GM06990 (cell line): ENCODE measurements at regions not wholly inside any gene's neighbourhood (a gene's known extent, or its start where the extent isn't known, plus 50 kb on each side); places are given as distances from the start of the nearest gene placed in this dataset.

Source experiments
- DNase-seq: peaks from one replicate; pipeline ENCODE4 v3.0.0-alpha.2; 2011; ENCODE audit not compliant: insufficient read length; ENCODE audit errors: extremely low read depth
- H3K27me3 ChIP-seq: replicated peaks from 2 replicates; pipeline ENCODE4 v1.6.0; 2011; ENCODE audit warnings: low read length; ENCODE audit not compliant: control insufficient read depth, insufficient read depth
- H3K36me3 ChIP-seq: 2 replicates; pipeline ENCODE4 v1.5.1; 2011; ENCODE audit warnings: low read length; ENCODE audit not compliant: control insufficient read depth, insufficient read depth
- H3K4me3 ChIP-seq: replicated peaks from 2 replicates; pipeline ENCODE4 v1.5.1; 2011; ENCODE audit warnings: low read depth, mild to moderate bottlenecking, control low read depth, low read length
- TF ChIP-seq, protein P1 (sequence below): IDR thresholded peaks from 2 replicates; pipeline ENCODE4 v1.5.1; 2011; ENCODE audit warnings: low read length, control low read depth, mild to moderate bottlenecking, inconsistent platforms; ENCODE audit not compliant: insufficient read depth, poor library complexity, severe bottlenecking

DNA sequence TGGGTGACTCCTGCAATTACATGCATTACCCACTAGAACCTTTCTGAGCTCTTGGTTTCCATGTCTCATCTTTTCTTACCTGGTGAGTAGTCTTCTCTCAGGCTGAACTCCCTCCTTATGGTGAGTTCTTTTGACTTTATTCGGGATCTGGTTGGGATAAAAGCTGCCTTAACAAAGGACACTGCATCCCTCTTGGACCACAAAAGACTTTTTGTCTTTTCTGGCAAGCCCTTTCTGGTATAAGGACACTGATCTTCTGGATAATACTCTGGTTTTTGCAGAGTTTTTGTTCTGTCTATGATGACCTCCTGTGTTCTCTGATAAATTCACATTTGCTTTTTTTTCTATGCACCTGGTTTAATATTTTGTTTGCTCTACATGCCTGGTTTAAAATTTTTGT is 66.7 kb downstream of the SLITRK1 start:
- Histone ChIP-seq H3K27me3 (no peaks in the 10 kb centered on the region), H3K36me3 (no peaks in the 10 kb centered on the region), H3K4me3 (no peak overlapping the region)
- TF ChIP-seq, protein P1, sequence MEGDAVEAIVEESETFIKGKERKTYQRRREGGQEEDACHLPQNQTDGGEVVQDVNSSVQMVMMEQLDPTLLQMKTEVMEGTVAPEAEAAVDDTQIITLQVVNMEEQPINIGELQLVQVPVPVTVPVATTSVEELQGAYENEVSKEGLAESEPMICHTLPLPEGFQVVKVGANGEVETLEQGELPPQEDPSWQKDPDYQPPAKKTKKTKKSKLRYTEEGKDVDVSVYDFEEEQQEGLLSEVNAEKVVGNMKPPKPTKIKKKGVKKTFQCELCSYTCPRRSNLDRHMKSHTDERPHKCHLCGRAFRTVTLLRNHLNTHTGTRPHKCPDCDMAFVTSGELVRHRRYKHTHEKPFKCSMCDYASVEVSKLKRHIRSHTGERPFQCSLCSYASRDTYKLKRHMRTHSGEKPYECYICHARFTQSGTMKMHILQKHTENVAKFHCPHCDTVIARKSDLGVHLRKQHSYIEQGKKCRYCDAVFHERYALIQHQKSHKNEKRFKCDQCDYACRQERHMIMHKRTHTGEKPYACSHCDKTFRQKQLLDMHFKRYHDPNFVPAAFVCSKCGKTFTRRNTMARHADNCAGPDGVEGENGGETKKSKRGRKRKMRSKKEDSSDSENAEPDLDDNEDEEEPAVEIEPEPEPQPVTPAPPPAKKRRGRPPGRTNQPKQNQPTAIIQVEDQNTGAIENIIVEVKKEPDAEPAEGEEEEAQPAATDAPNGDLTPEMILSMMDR = no peak
- DNase-seq = no peak

DNA sequence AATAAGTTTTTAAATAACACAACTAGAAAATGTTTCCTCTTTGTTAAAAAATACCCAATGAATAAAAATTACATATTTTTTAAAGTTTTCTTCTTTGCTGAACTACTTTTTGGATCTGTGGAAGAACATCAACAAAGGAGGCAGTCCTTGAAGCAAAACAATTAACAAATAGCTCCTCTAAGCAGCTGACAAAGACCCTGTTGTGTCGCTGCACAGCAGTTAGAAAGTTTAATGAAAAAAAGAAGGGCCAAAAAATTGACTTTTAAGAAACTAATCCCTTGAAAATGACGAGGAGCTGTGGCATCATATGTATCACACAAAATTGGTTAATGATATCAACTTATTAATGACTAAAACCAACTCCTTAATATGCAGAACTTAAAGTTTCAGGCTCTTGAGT is 72.1 kb downstream of the SLITRK1 start:
- TF ChIP-seq, protein P1 = no peak
- DNase-seq = no peak
- no peak overlapping the region for H3K4me3 ChIP-seq
- no peaks in the 10 kb centered on the region for H3K27me3 ChIP-seq
- no peaks in the 10 kb centered on the region for H3K36me3 ChIP-seq

DNA sequence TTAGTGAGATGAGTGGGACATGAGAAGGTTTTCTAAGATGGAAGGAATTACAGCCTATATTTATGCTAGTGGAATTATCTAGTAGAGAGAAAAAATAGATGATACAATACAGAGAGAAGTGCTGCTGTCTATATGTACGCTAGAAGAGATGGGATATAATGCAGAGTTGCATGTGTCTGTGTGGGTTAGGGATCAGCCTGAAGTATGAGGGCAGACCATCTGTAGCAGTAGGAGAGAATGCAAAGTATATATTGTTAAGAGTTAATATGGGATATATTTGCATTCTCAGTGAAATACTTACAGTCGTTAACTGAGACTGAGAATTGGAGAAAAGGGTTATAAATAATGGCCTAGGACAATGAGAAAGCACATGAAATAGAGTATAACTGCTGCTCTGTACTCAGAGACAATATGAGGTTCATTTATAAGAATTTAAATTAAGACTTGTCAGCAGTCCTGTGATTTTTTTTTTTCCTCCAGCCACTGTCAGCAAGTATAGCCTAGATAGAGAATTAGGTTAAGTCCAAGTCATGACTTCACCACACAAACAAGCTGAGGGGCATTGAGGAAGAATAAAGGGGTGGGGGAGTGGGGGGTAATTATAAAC is 77.8 kb downstream of the SLITRK1 start:
- Histone ChIP-seq H3K27me3 (no peaks in the 10 kb centered on the region), H3K4me3 (no peak overlapping the region), H3K36me3 (no peaks in the 10 kb centered on the region)
- no peak for DNase-seq
- TF ChIP-seq, protein P1 = no peak

DNA sequence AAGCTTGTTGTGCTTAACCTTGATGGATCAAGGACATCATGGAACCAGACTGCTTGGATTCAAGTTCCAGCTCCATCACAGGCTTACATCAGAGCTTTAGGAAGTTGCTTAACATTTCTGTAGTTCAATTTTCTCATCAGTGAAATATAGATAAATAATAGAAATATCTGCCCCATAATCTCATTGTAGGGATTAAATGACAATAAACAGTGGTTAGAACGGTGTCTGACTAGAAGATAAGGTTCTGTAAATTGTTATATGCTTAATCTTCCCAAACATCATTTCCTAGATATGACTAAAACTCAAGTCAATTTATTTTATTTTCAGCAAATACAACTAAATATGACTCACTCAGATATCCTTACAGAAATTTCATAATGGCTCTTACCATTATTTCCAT is 83.5 kb downstream of the SLITRK1 start:
- Histone ChIP-seq H3K4me3 (no peak overlapping the region), H3K27me3 (no peaks in the 10 kb centered on the region), H3K36me3 (no peaks in the 10 kb centered on the region)
- TF ChIP-seq, protein P1 = no peak
- DNase-seq = no peak

- TF ChIP-seq, protein P1 = no peak
- H3K27me3 ChIP-seq = no peaks in the 10 kb centered on the region
- H3K4me3 ChIP-seq = no peak overlapping the region
- no peak for DNase-seq
- no peaks in the 10 kb centered on the region for H3K36me3 ChIP-seq
These were observed 85.9 kb downstream of the SLITRK1 start for GRCh38 chr13:83796364-83796763.

DNA sequence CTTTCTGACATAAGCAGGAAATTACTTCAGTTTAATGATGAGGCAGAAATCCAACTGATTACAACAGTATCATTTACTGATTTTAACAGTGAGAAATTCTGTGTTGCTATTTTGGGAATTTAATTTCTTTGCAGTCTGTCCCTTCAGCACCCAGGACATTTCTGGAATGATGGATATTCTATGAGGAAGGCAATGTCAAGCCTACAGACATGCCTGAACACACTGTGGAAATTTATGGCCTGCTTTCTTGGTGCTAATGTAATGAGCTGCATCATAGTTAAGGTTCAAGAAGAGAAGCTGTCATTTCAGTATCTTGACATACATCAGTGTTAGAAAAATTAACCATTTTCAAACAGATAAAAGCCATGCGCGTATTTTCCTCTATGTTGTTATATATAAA is 87.7 kb downstream of the SLITRK1 start:
- H3K27me3 ChIP-seq = no peaks in the 10 kb centered on the region
- TF ChIP-seq, protein P1 = no peak
- no peak overlapping the region for H3K4me3 ChIP-seq
- no peaks in the 10 kb centered on the region for H3K36me3 ChIP-seq
- no peak for DNase-seq
